Left hindlimb (tissue), 1 donor: ENCODE measurements at regions not wholly inside any gene's neighbourhood (a gene's known extent, or its start where the extent isn't known, plus 50 kb on each side); places are given as distances from the start of the nearest gene placed in this dataset.
"Not testable (repeated sequence)": the region's sequence is repeated elsewhere in the genome, so short reads cannot be mapped to it uniquely, and the experiment has no call there.

Source experiments
- DNase-seq: peaks from one replicate; pipeline ENCODE4 v3.0.0-alpha.2; 2018

GRCh38 chr2:156254637-156255067 lies 77.9 kb downstream of the NR4A2 start:
- DNase-seq = not testable (repeated sequence)

GRCh38 chr2:156253765-156254164 lies 78.8 kb downstream of the NR4A2 start:
- DNase-seq = no peak

DNA sequence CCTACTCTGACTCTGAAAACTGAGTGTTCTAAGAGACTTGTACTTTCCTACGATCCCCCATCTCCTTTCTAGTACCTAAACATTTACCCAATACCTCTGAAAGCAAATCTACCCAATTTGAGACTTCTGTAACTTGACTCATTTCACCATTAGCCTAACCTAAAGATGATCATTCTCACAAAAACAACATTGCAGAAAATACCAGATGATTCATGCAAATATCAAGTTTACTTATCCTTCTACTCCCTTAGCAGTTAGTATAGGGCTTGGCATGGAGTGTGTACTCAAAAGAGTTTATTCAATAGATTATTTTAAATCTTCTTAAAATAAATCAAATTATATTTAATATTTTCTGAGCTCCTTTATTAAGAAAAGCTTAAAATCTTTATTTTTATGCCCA lies 89.6 kb downstream of the NR4A2 start:
- DNase-seq = no peak

DNA sequence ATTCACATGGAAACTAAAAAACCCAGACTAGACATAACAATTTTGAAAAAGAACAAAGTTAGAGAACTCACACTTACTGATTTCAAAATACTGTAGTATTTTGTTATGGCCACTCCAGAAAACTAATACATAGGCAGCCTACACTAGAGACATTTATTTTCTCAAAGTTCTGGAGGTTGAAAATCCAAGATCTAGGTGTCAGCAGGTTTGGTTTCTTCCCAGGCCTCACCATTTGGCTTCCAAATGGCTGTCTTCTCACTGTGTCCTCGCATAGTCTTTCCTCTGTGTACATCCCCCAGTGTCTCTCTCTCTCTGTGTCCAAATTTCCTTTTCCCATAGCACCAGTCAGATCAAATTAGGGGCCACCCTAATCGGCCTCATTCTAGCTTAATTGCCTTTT lies 95.0 kb downstream of the NR4A2 start:
- DNase-seq = no peak

GRCh38 chr2:156229724-156230362 lies 102.7 kb downstream of the NR4A2 start:
- no peak for DNase-seq

GRCh38 chr2:156223328-156223727 lies 109.2 kb downstream of the NR4A2 start:
- DNase-seq = not testable (repeated sequence)

- DNase-seq = no peak
These were observed 110.8 kb downstream of the NR4A2 start for GRCh38 chr2:156221703-156222102.

GRCh38 chr2:156219491-156220100 lies 112.9 kb downstream of the NR4A2 start:
- DNase-seq = no peak

- DNase-seq = no peak
These were observed 116.9 kb downstream of the NR4A2 start for GRCh38 chr2:156215656-156216055.

- no peak for DNase-seq
These were observed 121.2 kb downstream of the NR4A2 start for GRCh38 chr2:156211318-156211717.

DNA sequence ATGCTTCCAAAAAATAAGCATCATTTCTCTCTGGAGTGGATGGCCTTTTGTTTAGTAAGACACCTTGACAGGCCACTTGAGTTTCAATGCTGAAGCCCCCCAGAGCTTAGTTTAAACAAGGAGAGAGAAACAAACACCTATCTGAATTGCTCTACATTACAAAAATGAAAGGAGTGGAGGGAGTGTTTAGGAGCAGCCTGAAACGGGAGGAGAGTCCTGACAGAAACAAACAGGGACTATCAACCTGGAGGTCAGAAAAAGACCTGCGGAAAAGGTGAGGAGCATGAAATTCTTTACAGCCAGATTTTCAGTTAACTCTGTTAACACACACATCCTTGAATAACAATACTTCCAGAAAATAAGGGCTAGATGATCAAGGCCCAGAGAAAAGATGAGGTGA lies 126.2 kb downstream of the NR4A2 start:
- no peak for DNase-seq

DNA sequence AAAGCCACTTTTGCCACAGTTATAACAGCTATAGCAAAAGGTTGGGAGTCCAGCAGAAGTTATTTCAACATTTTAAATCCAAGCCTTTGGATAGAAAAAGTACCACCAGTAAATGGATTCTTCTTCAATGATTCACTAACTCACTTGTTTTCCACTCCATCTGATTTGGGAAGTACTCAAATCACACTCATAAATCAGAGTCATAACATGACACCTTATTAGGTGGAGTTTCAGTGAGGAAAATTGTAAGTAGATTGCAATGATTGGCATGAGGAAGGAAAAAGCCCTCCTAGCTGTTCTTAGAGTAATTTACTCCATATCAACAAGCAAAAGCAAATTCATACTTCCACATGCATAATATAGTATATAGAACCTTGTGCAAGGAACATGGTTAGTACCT lies 132.9 kb downstream of the NR4A2 start:
- no peak for DNase-seq

DNA sequence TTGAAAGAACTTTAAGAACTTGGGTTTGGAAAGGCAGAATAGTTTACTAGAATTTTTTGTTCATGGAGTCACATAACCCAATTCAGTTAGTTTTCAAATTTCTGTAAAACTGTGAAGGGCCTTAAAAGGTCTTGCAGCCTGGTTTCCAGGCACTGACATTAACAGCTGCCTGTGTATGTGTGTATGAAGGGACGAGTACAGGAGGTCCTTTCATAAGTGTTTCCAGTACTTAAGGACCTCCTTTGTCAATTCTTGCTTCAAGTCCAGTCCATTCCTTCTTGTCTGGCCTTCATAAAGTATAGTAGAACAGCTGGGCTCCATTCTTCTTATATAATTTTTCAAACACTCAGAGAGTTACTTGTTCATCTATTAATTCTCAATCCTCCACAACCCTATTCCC lies 136.5 kb downstream of the NR4A2 start:
- no peak for DNase-seq

GRCh38 chr2:156192468-156192867 lies 140.1 kb downstream of the NR4A2 start:
- DNase-seq = no peak

GRCh38 chr2:156191527-156191926 lies 141.0 kb downstream of the NR4A2 start:
- no peak for DNase-seq

GRCh38 chr2:156190517-156190916 lies 142.0 kb downstream of the NR4A2 start:
- no peak for DNase-seq

- DNase-seq = no peak
These were observed 142.9 kb downstream of the NR4A2 start for GRCh38 chr2:156189584-156189983.

GRCh38 chr2:156189143-156189542 lies 143.4 kb downstream of the NR4A2 start:
- no peak for DNase-seq

DNA sequence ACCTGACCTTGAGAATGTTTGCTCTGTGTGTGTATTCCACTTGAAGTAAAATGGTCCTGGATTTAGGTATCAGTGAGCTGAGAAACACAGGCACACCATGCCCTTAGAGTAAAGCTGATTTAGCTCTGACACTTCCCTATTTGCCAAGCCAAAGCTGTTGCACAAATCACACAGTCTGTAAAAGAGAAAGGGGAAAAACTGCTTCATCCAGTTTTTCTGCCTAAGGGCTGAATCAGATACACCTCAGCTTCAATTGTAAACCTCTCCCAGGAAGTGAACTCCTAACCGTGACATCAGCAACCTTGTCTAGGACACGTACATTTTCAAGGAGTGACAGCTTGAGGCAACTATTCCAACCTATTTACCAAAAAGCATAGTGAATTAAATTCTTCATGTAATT lies 150.4 kb downstream of the NR4A2 start:
- DNase-seq = no peak

GRCh38 chr2:156181208-156181607 lies 151.3 kb downstream of the NR4A2 start:
- no peak for DNase-seq

DNA sequence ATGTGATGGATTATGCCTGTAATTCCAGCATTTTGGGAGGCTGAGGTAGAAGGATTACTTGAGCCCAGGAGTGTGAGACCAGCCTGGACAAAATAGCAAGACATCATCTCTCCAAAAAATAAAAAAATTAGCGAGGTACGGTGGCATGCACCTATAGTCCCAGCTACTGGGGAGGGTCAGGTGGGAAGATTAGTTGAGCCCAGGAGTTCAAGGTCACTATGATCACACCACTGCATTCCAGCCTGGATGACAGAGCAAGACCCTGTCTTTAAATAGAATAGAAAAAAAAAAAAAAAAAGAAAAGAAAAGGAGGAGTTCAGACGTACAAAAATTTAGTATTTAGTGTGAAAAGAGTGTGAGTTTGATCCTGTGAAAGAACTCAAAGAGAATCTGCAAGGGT lies 154.9 kb downstream of the NR4A2 start:
- DNase-seq = no peak

GRCh38 chr2:156175946-156176345 lies 156.6 kb downstream of the NR4A2 start:
- DNase-seq = no peak

- DNase-seq = no peak
These were observed 161.6 kb downstream of the NR4A2 start for GRCh38 chr2:156170929-156171328.

DNA sequence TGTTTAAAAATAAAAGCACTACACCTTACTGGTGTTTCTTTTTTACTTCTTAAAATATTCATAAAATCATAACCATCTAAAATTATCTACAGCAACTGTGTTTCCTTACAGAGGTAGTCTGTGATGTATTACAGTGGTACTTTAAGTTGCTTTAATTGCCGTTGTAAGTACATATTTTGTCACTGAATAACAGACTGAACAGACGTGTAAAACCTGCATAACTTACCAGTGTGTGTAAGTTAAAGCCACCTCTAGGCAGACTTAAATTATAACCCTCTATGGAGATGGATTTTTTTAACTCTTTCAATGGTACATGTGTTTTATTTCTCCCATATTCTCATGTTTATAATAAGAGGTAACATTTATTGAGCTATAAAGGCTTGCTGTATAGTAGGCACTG lies 166.8 kb downstream of the NR4A2 start:
- DNase-seq = no peak

- DNase-seq = no peak
These were observed 168.3 kb downstream of the NR4A2 start for GRCh38 chr2:156164091-156164720.
